IMR-90 (cell line): ENCODE measurements at regions not wholly inside any gene's neighbourhood (a gene's known extent, or its start where the extent isn't known, plus 50 kb on each side); places are given as distances from the start of the nearest gene placed in this dataset.

Experiments used
- ATAC-seq: fragments of 200-7000 bp; cut with Tn5 transposase; 2 replicates; pipeline ENCODE4 v1.9.1; 2020; ENCODE audit warnings: low read depth, mild to moderate bottlenecking, moderate library complexity
- BruUV-seq: library from RNA; stranded (reverse); fragments of 400-500 nt; replicated peaks from 2 replicates; lab custom pipeline; 2021; lab: Mats Ljungman, UMichigan
- CTCF ChIA-PET: fragments of 300-600 bp; formaldehyde crosslinking; extraction: SDS; loops from one replicate; lab custom pipeline; 2021; ENCODE audit warnings: antibody characterized with exemption; lab: Yijun Ruan, JAX
- POLR2A ChIA-PET: fragments of 300-600 bp; sonication (Branson Sonifier 250); formaldehyde crosslinking; loops from one replicate; lab custom pipeline; 2022; ENCODE audit warnings: antibody characterized with exemption; ENCODE audit not compliant: unreplicated experiment; lab: Charles Lee
- DNase-seq: peaks from one replicate; pipeline ENCODE4 v3.0.0; 2013
- H2AFZ ChIP-seq: replicated peaks from 2 replicates; pipeline ENCODE3; 2013; ENCODE audit warnings: low read length, mild to moderate bottlenecking; ENCODE audit not compliant: poor library complexity
- H2AK5ac ChIP-seq: 2 replicates; pipeline ENCODE4 v1.6.1; 2013; ENCODE audit warnings: low read depth, low read length, inconsistent platforms
- H2AK9ac ChIP-seq: replicated peaks from 2 replicates; pipeline ENCODE3; 2013; ENCODE audit warnings: mild to moderate bottlenecking, low read depth, low read length, moderate library complexity; ENCODE audit not compliant: poor library complexity
- H2BK120ac ChIP-seq: 2 replicates; pipeline ENCODE4 v1.6.1; 2013; ENCODE audit warnings: low read depth, low read length, inconsistent platforms
- H2BK15ac ChIP-seq: 3 replicates; pipeline ENCODE4 v1.6.1; 2013; ENCODE audit warnings: low read depth, low read length, inconsistent platforms
- H2BK20ac ChIP-seq: 2 replicates; pipeline ENCODE4 v1.6.1; 2013; ENCODE audit warnings: low read depth, mild to moderate bottlenecking, inconsistent platforms, low read length, moderate library complexity
- H2BK5ac ChIP-seq: 2 replicates; pipeline ENCODE4 v1.6.1; 2013; ENCODE audit warnings: mild to moderate bottlenecking, low read depth, low read length, inconsistent platforms; ENCODE audit not compliant: poor library complexity, severe bottlenecking
- H3K14ac ChIP-seq: replicated peaks from 2 replicates; pipeline ENCODE4 v1.6.1; 2013; ENCODE audit warnings: low read depth, low read length, inconsistent platforms
- H3K18ac ChIP-seq: 2 replicates; pipeline ENCODE4 v1.6.1; 2013; ENCODE audit warnings: low read depth, low read length, control low read depth
- H3K23ac ChIP-seq: 2 replicates; pipeline ENCODE4 v1.6.1; 2013; ENCODE audit warnings: low read depth, low read length, inconsistent platforms
- H3K27ac ChIP-seq: 2 replicates; pipeline ENCODE4 v1.5.1; 2013; ENCODE audit warnings: mild to moderate bottlenecking, control low read depth, low read length; ENCODE audit not compliant: insufficient read depth
- H3K27me3 ChIP-seq: 2 replicates; pipeline ENCODE4 v1.6.1; 2013; ENCODE audit warnings: low read length; ENCODE audit not compliant: control insufficient read depth, insufficient read depth
- H3K36me3 ChIP-seq: 2 replicates; pipeline ENCODE4 v1.6.1; 2013; ENCODE audit warnings: low read length, mixed read lengths; ENCODE audit not compliant: control insufficient read depth, insufficient read depth
- H3K4ac ChIP-seq: 2 replicates; pipeline ENCODE4 v1.6.1; 2013; ENCODE audit warnings: low read depth, low read length, inconsistent platforms
- H3K4me1 ChIP-seq: 2 replicates; pipeline ENCODE4 v1.6.1; 2013; ENCODE audit warnings: low read length, mixed read lengths; ENCODE audit not compliant: control insufficient read depth, insufficient read depth
- H3K4me2 ChIP-seq: 2 replicates; pipeline ENCODE4 v1.6.1; 2013; ENCODE audit warnings: low read depth, mild to moderate bottlenecking, control low read depth, low read length, moderate library complexity
- H3K4me3 ChIP-seq: 2 replicates; pipeline ENCODE4 v1.5.1; 2013; ENCODE audit warnings: low read depth, mild to moderate bottlenecking, control low read depth, low read length, moderate library complexity; ENCODE audit not compliant: insufficient read depth
- H3K56ac ChIP-seq: 2 replicates; pipeline ENCODE4 v1.6.1; 2013; ENCODE audit warnings: low read length, inconsistent platforms; ENCODE audit not compliant: insufficient read depth; ENCODE audit errors: extremely low read depth
- H3K79me1 ChIP-seq, 2 experiments: 2 replicates each; pipeline ENCODE4 v1.6.1; 2013; ENCODE audit warnings: low read length in 2 of 2, inconsistent platforms in 1 of 2, low read depth in 1 of 2
- H3K9ac ChIP-seq: 2 replicates; pipeline ENCODE4 v1.6.1; 2013; ENCODE audit warnings: low read depth, low read length, control low read depth
- H3K9me1 ChIP-seq: 2 replicates; pipeline ENCODE4 v1.6.1; 2013; ENCODE audit warnings: low read length, inconsistent platforms; ENCODE audit not compliant: insufficient read depth
- H3K9me3 ChIP-seq: 2 replicates; pipeline ENCODE4 v1.6.1; 2013; ENCODE audit warnings: low read length; ENCODE audit not compliant: control insufficient read depth, insufficient read depth
- H4K20me1 ChIP-seq: 2 replicates; pipeline ENCODE4 v1.6.1; 2013; ENCODE audit warnings: low read length, inconsistent platforms; ENCODE audit not compliant: insufficient read depth
- H4K5ac ChIP-seq: 2 replicates; pipeline ENCODE4 v1.6.1; 2013; ENCODE audit warnings: mild to moderate bottlenecking, low read depth, low read length, control low read depth
- H4K8ac ChIP-seq, 2 experiments: 2 replicates each; pipeline ENCODE4 v1.6.1; 2013; ENCODE audit warnings: low read depth in 2 of 2, low read length in 2 of 2, control low read depth in 1 of 2, inconsistent platforms in 1 of 2
- H4K91ac ChIP-seq: 2 replicates; pipeline ENCODE4 v1.6.1; 2013; ENCODE audit warnings: low read depth, low read length, inconsistent platforms; ENCODE audit not compliant: insufficient read depth
- BHLHE40 ChIP-seq: fragments of 150-350 bp; IDR thresholded peaks from 2 replicates; pipeline ENCODE4 v1.6.1; 2016; ENCODE audit warnings: mild to moderate bottlenecking, low read depth, low read length
- CEBPB ChIP-seq: IDR thresholded peaks from 2 replicates; pipeline ENCODE4 v1.6.1; 2012; ENCODE audit warnings: low read depth, low read length, improper control_type of control experiment
- CHD1 ChIP-seq: IDR thresholded peaks from 2 replicates; pipeline ENCODE4 v1.6.1; 2012; ENCODE audit warnings: low read depth, low read length, improper control_type of control experiment
- CTCF ChIP-seq: conservative IDR thresholded peaks from 2 replicates; pipeline ENCODE4 v1.5.1; 2012; ENCODE audit warnings: mild to moderate bottlenecking, low read depth, low read length, improper control_type of control experiment
- ELK1 ChIP-seq: fragments of 150-350 bp; IDR thresholded peaks from 2 replicates; pipeline ENCODE4 v1.6.1; 2016; ENCODE audit warnings: low read depth, mild to moderate bottlenecking, low read length, moderate library complexity, borderline replicate concordance
- FOS ChIP-seq: fragments of 150-350 bp; IDR thresholded peaks from 2 replicates; pipeline ENCODE4 v1.6.1; 2016; ENCODE audit warnings: low read depth, low read length
- MAFK ChIP-seq: IDR thresholded peaks from 2 replicates; pipeline ENCODE4 v1.6.1; 2012; ENCODE audit warnings: low read depth, low read length, improper control_type of control experiment
- MXI1 ChIP-seq: IDR thresholded peaks from 2 replicates; pipeline ENCODE4 v1.6.1; 2012; ENCODE audit warnings: low read depth, mild to moderate bottlenecking, low read length, moderate library complexity, borderline replicate concordance
- NFE2L2 ChIP-seq: fragments of 150-350 bp; IDR thresholded peaks from 2 replicates; pipeline ENCODE4 v1.6.1; 2016; ENCODE audit warnings: low read depth, mild to moderate bottlenecking, low read length
- POLR2A ChIP-seq: IDR thresholded peaks from 2 replicates; pipeline ENCODE4 v1.6.1; 2012; ENCODE audit warnings: mild to moderate bottlenecking, low read depth, low read length
- RAD21 ChIP-seq: IDR thresholded peaks from 2 replicates; pipeline ENCODE4 v1.6.1; 2012; ENCODE audit warnings: low read length, improper control_type of control experiment
- RCOR1 ChIP-seq: IDR thresholded peaks from 2 replicates; pipeline ENCODE4 v1.6.1; 2012; ENCODE audit warnings: mild to moderate bottlenecking, low read length, improper control_type of control experiment; ENCODE audit not compliant: insufficient replicate concordance
- RFX5 ChIP-seq: IDR thresholded peaks from 2 replicates; pipeline ENCODE4 v1.8.0; 2012; ENCODE audit warnings: low read depth, mild to moderate bottlenecking, low read length, moderate library complexity
- SMC3 ChIP-seq: fragments of 150-350 bp; IDR thresholded peaks from 2 replicates; pipeline ENCODE4 v1.6.1; 2016; ENCODE audit warnings: low read depth, mild to moderate bottlenecking, antibody characterized with exemption, low read length, moderate library complexity
- USF2 ChIP-seq: fragments of 150-350 bp; IDR thresholded peaks from 2 replicates; pipeline ENCODE4 v1.6.1; 2017; ENCODE audit warnings: mild to moderate bottlenecking, antibody characterized with exemption, low read length, low read depth
- WGBS, 2 experiments: methylation state at CpG; one replicate each; pipeline versions ENCODE4 v1.1.5 to v1.1.7; 2013; ENCODE audit warnings: missing lambda C conversion rate in 2 of 2; ENCODE audit not compliant: insufficient read length in 1 of 2; ENCODE audit errors: extremely low coverage in 2 of 2; 5-methylcytosine and 5-hydroxymethylcytosine counted together
- dilution Hi-C: fragments of 300-500 bp; cut with HindIII; formaldehyde crosslinking; loops from one replicate; pipeline ENCODE4 v1.14.3; 2018; ENCODE audit warnings: low sequenced_read_pairs; ENCODE audit not compliant: unreplicated experiment
- in situ Hi-C: fragments of 300-500 bp; cut with MboI; formaldehyde crosslinking; loops from 3 replicates; pipeline ENCODE4 v1.14.3; 2019; ENCODE audit warnings: low sequenced_read_pairs, inconsistent platforms, mixed read lengths
- intact Hi-C: fragments of 100-400 bp; cut with micrococcal nuclease; formaldehyde crosslinking; loops from 2 replicates; pipeline ENCODE4 v1.10.0; 2022

- no CpG with 5 or more reads among the region's 3 CpGs for WGBS, 2 experiments
- in situ Hi-C loops = no loop called here
- H3K14ac ChIP-seq = no peak overlapping the region
- H3K56ac ChIP-seq = no peak overlapping the region
- intact Hi-C loops = no loop called here
- H2AK9ac ChIP-seq = no peak overlapping the region
- no peak overlapping the region for H3K4me3 ChIP-seq
- H2AFZ ChIP-seq = no peak overlapping the region
- H2BK15ac ChIP-seq = no peak overlapping the region
- H3K9me3 ChIP-seq = no peaks in the 10 kb centered on the region
- no peak overlapping the region for H3K4me2 ChIP-seq
- no peaks in the 10 kb centered on the region for H3K36me3 ChIP-seq
- no peak overlapping the region for H4K5ac ChIP-seq
- no peak overlapping the region for H2AK5ac ChIP-seq
- no peaks in the 10 kb centered on the region for H3K79me1 ChIP-seq
- no peaks in the 10 kb centered on the region for H4K20me1 ChIP-seq
- no peak overlapping the region for H4K91ac ChIP-seq
- no TSS peak for BruUV-seq
- no peak for ATAC-seq
- DNase-seq = no peak
- TF ChIP-seq CEBPB (no peak), MAFK (no peak), CTCF (no peak), POLR2A (no peak), ELK1 (no peak), RFX5 (no peak), NFE2L2 (no peak), RAD21 (no peak), USF2 (no peak), BHLHE40 (no peak), MXI1 (no peak), RCOR1 (no peak), SMC3 (no peak), FOS (no peak), CHD1 (no peak)
- no peak overlapping the region for H4K8ac ChIP-seq
- H3K4ac ChIP-seq = no peak overlapping the region
- CTCF ChIA-PET = no interaction called here
- H3K18ac ChIP-seq = no peak overlapping the region
- no peak overlapping the region for H2BK120ac ChIP-seq
- POLR2A ChIA-PET = no interaction called here
- dilution Hi-C loops = no loop called here
- H3K27ac ChIP-seq = no peak overlapping the region
- H2BK5ac ChIP-seq = no peak overlapping the region
- H3K4me1 ChIP-seq = no peaks in the 10 kb centered on the region
- H3K9me1 ChIP-seq = no peaks in the 10 kb centered on the region
- H3K23ac ChIP-seq = no peak overlapping the region
- no peak overlapping the region for H2BK20ac ChIP-seq
- no peaks in the 10 kb centered on the region for H3K27me3 ChIP-seq
- H3K9ac ChIP-seq = no peak overlapping the region
Measured at GRCh38 chr11:25886036-25886435, 445.9 kb upstream of the ANO3 start.
